A549 (cell line): ENCODE measurements at regions not wholly inside any gene's neighbourhood (a gene's known extent, or its start where the extent isn't known, plus 50 kb on each side); places are given as distances from the start of the nearest gene placed in this dataset.
A peak's percentile ranks its signal among the peaks of the same experiment; 100 is the strongest.

Source experiments
- ATAC-seq, 2 experiments: fragments of 200-7000 bp in 1 of 2; fragments of >200 bp in 1 of 2; cut with Nextera tagmentation in 1 of 2; cut with Tn5 transposase in 1 of 2; 3 replicates each; pipeline versions ENCODE4 v1.8.0 to v1.9.1; 2018 to 2020; ENCODE audit warnings: mild to moderate bottlenecking in 1 of 2, moderate library complexity in 1 of 2
- CTCF ChIA-PET: fragments of 300-600 bp; sonication (Branson Sonifier 250); formaldehyde crosslinking; extraction: SDS; loops from one replicate; lab custom pipeline; 2021; ENCODE audit warnings: antibody characterized with exemption, inconsistent platforms; lab: Yijun Ruan, JAX
- POLR2A ChIA-PET: fragments of 350-600 bp; formaldehyde crosslinking; extraction: SDS; loops from one replicate; lab custom pipeline; 2021; ENCODE audit warnings: antibody characterized with exemption, inconsistent platforms; lab: Yijun Ruan, JAX
- DNase-seq, 2 experiments: peaks; one replicate each; pipeline versions ENCODE4 v3.0.0 to v3.0.0-alpha.2; 2011 to 2016; ENCODE audit warnings: low read depth in 1 of 2, low spot score in 1 of 2
- FAIRE-seq: peaks from 2 replicates; lab custom pipeline; 2011; peaks lifted over from hg19 to GRCh38; lab: Jason Lieb, UNC
- H3K27ac ChIP-seq, 2 experiments: fragments of >200 bp; sonication (Bioruptor Twin); formaldehyde crosslinking; 3 replicates each; pipeline ENCODE4 v1.5.1; 2016 to 2017
- H3K4me1 ChIP-seq: fragments of >200 bp; sonication (Bioruptor Twin); formaldehyde crosslinking; 3 replicates; pipeline ENCODE4 v1.6.1; 2016
- H3K4me2 ChIP-seq: fragments of >200 bp; sonication (Bioruptor Twin); formaldehyde crosslinking; 3 replicates; pipeline ENCODE4 v1.6.1; 2016
- H3K4me3 ChIP-seq: fragments of >200 bp; sonication (Bioruptor Twin); formaldehyde crosslinking; 3 replicates; pipeline ENCODE4 v1.5.1; 2016
- H3K9me3 ChIP-seq: fragments of >200 bp; sonication (Bioruptor Twin); formaldehyde crosslinking; 3 replicates; pipeline ENCODE4 v1.6.1; 2016
- ATOH8 ChIP-seq: fragments of 250-450 bp; sonication (Bioruptor Pico); IDR thresholded peaks from 2 replicates; pipeline ENCODE4 v1.5.0; 2020; ENCODE audit warnings: low read depth, mild to moderate bottlenecking, moderate library complexity
- CEBPB ChIP-seq, 2 experiments: fragments of >200 bp in 1 of 2; sonication (Bioruptor Twin) in 1 of 2; formaldehyde crosslinking in 1 of 2; IDR thresholded peaks; 2 replicates each; pipeline ENCODE4 v1.6.1; 2012 to 2016
- CHD2 ChIP-seq: fragments of 150-350 bp; IDR thresholded peaks from 2 replicates; pipeline ENCODE4 v1.6.1; 2014; ENCODE audit warnings: low read length; ENCODE audit not compliant: partially characterized antibody
- CHD4 ChIP-seq: fragments of 200-600 bp; sonication (generic); IDR thresholded peaks from 2 replicates; pipeline ENCODE4 v1.6.1; 2016; ENCODE audit warnings: antibody characterized with exemption, mild to moderate bottlenecking, borderline replicate concordance
- E2F6 ChIP-seq: IDR thresholded peaks from 2 replicates; pipeline ENCODE4 v1.6.1; 2012; ENCODE audit warnings: low read depth, borderline replicate concordance
- EHMT2 ChIP-seq: fragments of 200-600 bp; sonication (generic); IDR thresholded peaks from 2 replicates; pipeline ENCODE4 v1.6.1; 2016; ENCODE audit warnings: antibody characterized with exemption, low read depth, mild to moderate bottlenecking, moderate library complexity
- ESRRA ChIP-seq: fragments of 150-350 bp; IDR thresholded peaks from 2 replicates; pipeline ENCODE4 v1.6.1; 2014; ENCODE audit warnings: mild to moderate bottlenecking, low read length, borderline replicate concordance
- FOSB ChIP-seq: fragments of 250-450 bp; sonication (Bioruptor Pico); IDR thresholded peaks from 2 replicates; pipeline ENCODE4 v1.5.0; 2020; ENCODE audit warnings: mild to moderate bottlenecking, moderate library complexity
- FOSL2 ChIP-seq, 2 experiments: fragments of 450-650 bp in 1 of 2; fragments of >200 bp in 1 of 2; sonication (Bioruptor Twin) in 1 of 2; formaldehyde crosslinking; IDR thresholded peaks; 2 replicates each; pipeline versions ENCODE4 v1.5.0 to v1.6.1; 2016 to 2020; ENCODE audit warnings: mild to moderate bottlenecking in 1 of 2, moderate library complexity in 1 of 2
- GATA3 ChIP-seq: IDR thresholded peaks from 2 replicates; pipeline ENCODE4 v1.6.1; 2012; ENCODE audit warnings: borderline replicate concordance
- HDAC2 ChIP-seq: fragments of 200-600 bp; sonication (generic); IDR thresholded peaks from 2 replicates; pipeline ENCODE4 v1.6.1; 2016
- HMGXB4 ChIP-seq: fragments of 250-450 bp; sonication (Bioruptor Pico); IDR thresholded peaks from 2 replicates; pipeline ENCODE4 v1.5.0; 2021; ENCODE audit warnings: mild to moderate bottlenecking, moderate library complexity, borderline replicate concordance
- HOXA7 ChIP-seq: fragments of 250-450 bp; sonication (Bioruptor Pico); IDR thresholded peaks from 2 replicates; pipeline ENCODE4 v1.5.0; 2020; ENCODE audit warnings: mild to moderate bottlenecking, moderate library complexity
- HOXB13 ChIP-seq: fragments of 250-450 bp; sonication (Bioruptor Pico); IDR thresholded peaks from 2 replicates; pipeline ENCODE4 v1.5.0; 2020; ENCODE audit warnings: low read depth, mild to moderate bottlenecking, moderate library complexity
- MAFK ChIP-seq: fragments of 450-650 bp; IDR thresholded peaks from 2 replicates; pipeline ENCODE4 v1.6.1; 2014; ENCODE audit not compliant: partially characterized antibody
- MYC ChIP-seq: IDR thresholded peaks from 2 replicates; pipeline ENCODE4 v1.6.1; 2012; ENCODE audit warnings: mild to moderate bottlenecking, inconsistent platforms, low read length, improper control_type of control experiment, borderline replicate concordance
- NR3C1 ChIP-seq: fragments of >200 bp; sonication (Bioruptor Twin); formaldehyde crosslinking; IDR thresholded peaks from 3 replicates; pipeline ENCODE4 v1.6.1; 2017
- RNF2 ChIP-seq: fragments of 200-600 bp; sonication (generic); IDR thresholded peaks from 2 replicates; pipeline ENCODE4 v1.6.1; 2016; ENCODE audit warnings: low read depth, mild to moderate bottlenecking, antibody characterized with exemption, moderate library complexity, borderline replicate concordance
- SMC3 ChIP-seq: fragments of >200 bp; sonication (Bioruptor Twin); formaldehyde crosslinking; IDR thresholded peaks from 3 replicates; pipeline ENCODE4 v1.6.1; 2018; ENCODE audit warnings: inconsistent platforms
- TP53 ChIP-seq: fragments of 250-450 bp; sonication (Bioruptor Pico); IDR thresholded peaks from 2 replicates; pipeline ENCODE4 v1.5.0; 2021; ENCODE audit warnings: mild to moderate bottlenecking, moderate library complexity
- USF2 ChIP-seq: fragments of 450-650 bp; IDR thresholded peaks from 2 replicates; pipeline ENCODE4 v1.6.1; 2014; ENCODE audit warnings: antibody characterized with exemption
- ZNF302 ChIP-seq: fragments of 250-450 bp; sonication (Bioruptor Pico); IDR thresholded peaks from 2 replicates; pipeline ENCODE4 v1.9.0; 2021; ENCODE audit warnings: inconsistent platforms, mild to moderate bottlenecking, moderate library complexity
- whole genome bisulfite sequencing: methylation state at CpG from one replicate; pipeline ENCODE4 v1.1.6; 2017; ENCODE audit errors: missing lambda C conversion rate; 5-methylcytosine and 5-hydroxymethylcytosine counted together

GRCh38 chr14:54251356-54251755, 145.5 kb upstream of the CDKN3 start:
- Histone ChIP-seq H3K4me2 (no peak overlapping the region), H3K27ac (peak overlapping the region in 1 of 2 experiments; percentile 46; a peak in 3 of 6 replicates), H3K9me3 (no peaks in the 10 kb centered on the region), H3K4me1 (peaks cover 28% of the 10 kb centered on the region), H3K4me3 (no peak overlapping the region)
- no peak for ATAC-seq
- no peak for FAIRE-seq
- TF ChIP-seq HMGXB4 (CRISPR knock-in tag) (no peak), CHD4 (no peak), HOXA7 (CRISPR knock-in tag) (no peak), CEBPB (IDR thresholded peaks at IDR 0.05) (no peak), E2F6 (no peak), GATA3 (no peak), ATOH8 (CRISPR knock-in tag) (no peak), HDAC2 (no peak), HOXB13 (CRISPR knock-in tag) (no peak), NR3C1 (no peak), FOSB (no peak)
- 70% methylated on average over 4 of the region's 4 CpGs for WGBS
- ChIA-PET POLR2A (interaction anchor here (1.7 to 1.9 kb wide), 2 partner anchors 78 to 297 kb away, joined by 5 to 7 read pairs; no protein-coding TSS in a partner anchor), CTCF (interaction anchor here (1.0 to 2.2 kb wide), 4 partner anchors 10 to 96 kb away, joined by 3 to 8 read pairs (median 6); no protein-coding TSS in a partner anchor)
- no peak for DNase-seq

- DNase-seq (peak; percentile 8 to 63), ATAC-seq (peak; percentile 46 to 66; a peak in 5 of 6 replicates), FAIRE-seq (no peak)
- WGBS, result 9% methylated on average over 2 of the region's 2 CpGs
- no peak for TF ChIP-seq TP53 (CRISPR knock-in tag)
- TF ChIP-seq EHMT2, result no peak
- no peak for TF ChIP-seq CHD2
- no peak for TF ChIP-seq SMC3
- 0 out of 2 replicates have a peak, but pooled peaks have one; percentile 34 for TF ChIP-seq GATA3
- no peak for TF ChIP-seq ESRRA
- TF ChIP-seq HOXB13 (CRISPR knock-in tag), result no peak
- TF ChIP-seq FOSB, result no peak
- peaks cover 28% of the 10 kb centered on the region for H3K4me1 ChIP-seq
- ChIA-PET CTCF (interaction anchor here (1.0 to 2.2 kb wide), 7 partner anchors 10 to 96 kb away, joined by 3 to 8 read pairs (median 3); no protein-coding TSS in a partner anchor), POLR2A (interaction anchor here (1.0 to 1.9 kb wide), 4 partner anchors 61 to 298 kb away, joined by 3 to 7 read pairs (median 4); no protein-coding TSS in a partner anchor)
- no peaks in the 10 kb centered on the region for H3K9me3 ChIP-seq
- peak overlapping the region; percentile 46 for H3K4me2 ChIP-seq
- peak overlapping the region; percentile 19 to 57; a peak in 3 of 6 replicates for H3K27ac ChIP-seq
- H3K4me3 ChIP-seq, result no peak overlapping the region
These were observed 144.6 kb upstream of the CDKN3 start for GRCh38 chr14:54252072-54252730.

- ATAC-seq (peak; percentile 92), DNase-seq (peak; percentile 33 to 66), FAIRE-seq (no peak)
- 13% methylated on average over 4 of the region's 4 CpGs for WGBS
- Histone ChIP-seq H3K4me1 (peaks cover 28% of the 10 kb centered on the region), H3K4me2 (peak overlapping the region; percentile 46), H3K9me3 (no peaks in the 10 kb centered on the region), H3K4me3 (no peak overlapping the region), H3K27ac (peak overlapping the region; percentile 44 to 78)
- ChIA-PET POLR2A (interaction anchor here (1.0 to 1.9 kb wide), 2 partner anchors 76 to 90 kb away, joined by 4 to 7 read pairs; no protein-coding TSS in a partner anchor), CTCF (interaction anchor here (1.0 to 2.2 kb wide), 4 partner anchors 12 to 94 kb away, joined by 3 to 7 read pairs (median 4); no protein-coding TSS in a partner anchor)
- TF ChIP-seq ESRRA (no peak), HMGXB4 (CRISPR knock-in tag) (no peak), USF2 (no peak), FOSB (no peak), RNF2 (no peak), CHD2 (no peak), MAFK (no peak), GATA3 (no peak), NR3C1 (no peak), FOSL2 (IDR thresholded peaks at IDR 0.05) (peak; percentile 82), FOSL2 (CRISPR knock-in tag; IDR thresholded peaks at IDR 0.05) (peak; percentile 81), MYC (no peak), EHMT2 (no peak), ZNF302 (no peak)
These were observed 143.4 kb upstream of the CDKN3 start for GRCh38 chr14:54253195-54253947.
